Hepatocyte (in vitro differentiated cells): ENCODE measurements at regions not wholly inside any gene's neighbourhood (a gene's known extent, or its start where the extent isn't known, plus 50 kb on each side); places are given as distances from the start of the nearest gene placed in this dataset.

Source experiments
- CTCF ChIP-seq: fragments of 200-600 bp; sonication (generic); IDR thresholded peaks from 2 replicates; pipeline ENCODE4 v1.5.1; 2016; ENCODE audit warnings: antibody characterized with exemption, mild to moderate bottlenecking; ENCODE audit not compliant: poor library complexity
- EZH2phosphoT487 ChIP-seq: fragments of 200-600 bp; sonication (generic); IDR thresholded peaks from one replicate; pipeline ENCODE4 v1.6.1; 2018; ENCODE audit warnings: antibody characterized with exemption, mild to moderate bottlenecking, low read depth, moderate library complexity; ENCODE audit not compliant: unreplicated experiment, severe bottlenecking

- no peak for TF ChIP-seq CTCF
- TF ChIP-seq EZH2phosphoT487, result no peak
Measured at GRCh38 chr6:97989451-97989850, 706.4 kb upstream of the MMS22L start.
